ENCODE measurements at regions not wholly inside any gene's neighbourhood (a gene's known extent, or its start where the extent isn't known, plus 50 kb on each side); places are given as distances from the start of the nearest gene placed in this dataset.

DNA sequence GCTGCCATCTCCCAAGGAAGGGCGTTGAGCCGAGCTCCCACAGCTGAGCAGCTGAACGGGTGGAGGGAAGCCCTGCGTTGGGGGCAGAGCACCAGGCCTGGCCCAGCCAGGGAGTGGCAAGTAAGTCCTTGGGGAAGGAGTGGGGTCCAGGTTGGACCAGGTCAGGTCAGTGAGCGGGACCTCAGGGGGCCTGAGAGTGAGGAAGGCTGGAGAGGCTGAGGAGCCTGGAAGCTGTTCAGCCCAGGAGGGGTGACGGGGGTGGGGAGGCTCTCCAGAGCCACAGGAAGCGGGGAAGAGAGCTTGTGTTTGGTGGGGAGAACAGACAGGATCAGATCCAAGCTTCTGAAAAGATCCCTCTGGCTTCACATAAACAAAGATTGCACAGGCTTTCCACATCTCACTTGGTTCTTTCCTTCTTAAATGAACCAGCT, 55.4 kb upstream of the ATP12A start:
- H3K36me3 Mint-ChIP-seq (ENCODE audit: low read depth): no peaks in the 10 kb centered on the region
- no peaks in the 10 kb centered on the region for H3K9me3 Mint-ChIP-seq
- H3K4me3 Mint-ChIP-seq: no peak overlapping the region
- intact Hi-C loops (cut with micrococcal nuclease): no loop called here
- no peak for DNase-seq
- peak overlapping the region; percentile 68 for H3K27ac Mint-ChIP-seq
- no peaks in the 10 kb centered on the region for H3K27me3 Mint-ChIP-seq
- H3K4me1 Mint-ChIP-seq: peaks cover 26% of the 10 kb centered on the region

GRCh38 chr13:24625331-24625731, 54.9 kb upstream of the ATP12A start:
- intact Hi-C loops (cut with micrococcal nuclease): no loop called here
- Mint-ChIP-seq H3K4me1 (peaks cover 28% of the 10 kb centered on the region), H3K4me3 (peak overlapping the region; percentile 4)

GRCh38 chr13:24625870-24626849, 54.0 kb upstream of the ATP12A start:
- intact Hi-C loops (cut with micrococcal nuclease): no loop called here
- peak; percentile 75 for DNase-seq
- H3K4me3 Mint-ChIP-seq: peak overlapping the region; percentile 15
- no peaks in the 10 kb centered on the region for H3K36me3 Mint-ChIP-seq (ENCODE audit: low read depth)
- H3K4me1 Mint-ChIP-seq: peaks cover 35% of the 10 kb centered on the region
- H3K9me3 Mint-ChIP-seq: no peaks in the 10 kb centered on the region
- H3K27me3 Mint-ChIP-seq: no peaks in the 10 kb centered on the region
- peak overlapping the region; percentile 89 for H3K27ac Mint-ChIP-seq

More at GRCh38 chr13:24625331-24625731, 54.9 kb upstream of the ATP12A start:
- DNase-seq: peak; percentile 59
- H3K36me3 Mint-ChIP-seq (ENCODE audit: low read depth): no peaks in the 10 kb centered on the region
- H3K9me3 Mint-ChIP-seq: no peaks in the 10 kb centered on the region
- H3K27ac Mint-ChIP-seq: peak overlapping the region; percentile 89
- H3K27me3 Mint-ChIP-seq: no peaks in the 10 kb centered on the region

DNA sequence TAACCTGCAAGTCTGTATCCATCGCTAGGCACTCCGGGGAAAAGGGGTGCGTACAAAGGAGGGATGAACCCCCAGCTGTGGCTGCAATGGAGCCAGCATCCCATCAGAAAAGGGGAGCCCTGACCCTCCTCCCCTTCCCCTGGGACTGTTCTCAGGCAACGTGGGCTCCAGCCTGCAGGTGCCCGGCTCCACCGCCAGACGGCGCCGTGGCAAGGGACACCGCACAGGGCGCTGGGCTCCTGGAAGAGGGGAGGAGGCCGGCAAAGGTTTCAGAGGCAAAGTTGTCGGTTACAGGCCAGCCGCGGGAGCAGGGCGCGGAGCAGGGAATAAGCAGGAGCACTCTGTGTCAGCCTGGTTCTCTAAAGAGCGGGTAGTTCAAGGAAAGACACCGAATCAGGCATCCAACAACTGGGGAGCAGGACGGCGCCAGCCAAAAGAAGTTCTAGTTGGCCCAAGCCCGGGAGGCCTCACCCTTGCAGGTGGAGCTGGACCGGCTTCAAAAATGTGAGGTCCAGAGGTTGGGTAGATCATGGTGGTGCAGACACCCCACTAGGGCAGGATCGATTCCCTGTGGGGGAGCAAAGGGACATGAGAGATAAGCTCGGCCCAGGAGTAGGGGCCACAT, 53.0 kb upstream of the ATP12A start:
- Mint-ChIP-seq H3K27ac (no peak overlapping the region), H3K9me3 (no peaks in the 10 kb centered on the region), H3K36me3 (ENCODE audit: low read depth) (no peaks in the 10 kb centered on the region), H3K4me3 (no peak overlapping the region), H3K27me3 (no peaks in the 10 kb centered on the region), H3K4me1 (peaks cover 37% of the 10 kb centered on the region)
- DNase-seq: no peak
- intact Hi-C loops (cut with micrococcal nuclease): no loop called here

DNA sequence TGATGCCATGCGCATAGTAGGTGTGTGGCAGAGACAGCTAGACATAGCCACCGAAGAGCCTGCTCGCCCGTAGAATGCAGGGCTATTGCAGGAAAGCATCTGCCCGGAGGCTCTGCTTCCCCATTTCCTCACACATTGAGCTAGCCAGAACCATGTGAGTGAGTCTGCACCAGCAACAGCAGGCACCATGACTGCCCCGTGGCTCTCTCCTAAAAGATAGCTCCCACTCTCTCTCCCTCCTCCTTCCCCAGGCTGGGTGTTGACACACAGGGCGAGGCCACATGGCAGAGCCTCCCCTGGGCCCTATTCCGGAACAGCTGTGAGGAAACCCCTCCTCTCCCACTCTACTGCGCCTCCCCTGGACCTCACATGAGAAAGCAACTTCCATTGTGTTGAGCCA, 52.3 kb upstream of the ATP12A start:
- Mint-ChIP-seq H3K36me3 (ENCODE audit: low read depth) (no peaks in the 10 kb centered on the region), H3K9me3 (no peaks in the 10 kb centered on the region), H3K27me3 (no peaks in the 10 kb centered on the region), H3K4me1 (peaks cover 40% of the 10 kb centered on the region), H3K4me3 (no peak overlapping the region), H3K27ac (no peak overlapping the region)
- DNase-seq: no peak
- intact Hi-C loops (cut with micrococcal nuclease): no loop called here

- Mint-ChIP-seq H3K4me3 (no peak overlapping the region), H3K27ac (no peak overlapping the region), H3K4me1 (peaks cover 42% of the 10 kb centered on the region), H3K9me3 (no peaks in the 10 kb centered on the region), H3K36me3 (ENCODE audit: low read depth) (no peaks in the 10 kb centered on the region), H3K27me3 (no peaks in the 10 kb centered on the region)
- DNase-seq: no peak
- intact Hi-C loops (cut with micrococcal nuclease): no loop called here
Measured at GRCh38 chr13:24629320-24629719, 50.9 kb upstream of the ATP12A start.

DNA sequence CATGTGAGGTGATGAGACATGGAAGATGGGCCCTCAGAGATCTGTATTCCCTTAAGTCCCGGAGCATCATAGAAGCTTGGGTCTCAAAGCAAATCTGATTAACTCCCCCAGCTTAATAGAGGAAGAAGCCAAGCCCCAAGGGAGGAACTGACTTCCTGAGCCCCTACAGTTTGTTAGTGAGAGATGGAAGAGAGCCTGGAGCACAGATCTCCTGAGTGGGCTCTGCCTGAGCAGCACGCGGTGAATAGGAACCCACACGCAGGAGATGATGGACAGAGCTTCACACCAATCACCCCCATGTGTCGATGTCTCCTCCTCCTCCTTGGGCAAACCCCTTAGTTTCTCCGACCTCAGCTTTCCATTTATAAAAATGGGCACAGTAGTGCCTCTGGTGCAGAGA, 50.1 kb upstream of the ATP12A start:
- no peak overlapping the region for H3K27ac Mint-ChIP-seq
- no peak for DNase-seq
- peaks cover 34% of the 10 kb centered on the region for H3K4me1 Mint-ChIP-seq
- H3K27me3 Mint-ChIP-seq: no peaks in the 10 kb centered on the region
- H3K9me3 Mint-ChIP-seq: no peaks in the 10 kb centered on the region
- intact Hi-C loops (cut with micrococcal nuclease): no loop called here
- H3K36me3 Mint-ChIP-seq (ENCODE audit: low read depth): no peaks in the 10 kb centered on the region
- no peak overlapping the region for H3K4me3 Mint-ChIP-seq
